ENCODE measurements at regions not wholly inside any gene's neighbourhood (a gene's known extent, or its start where the extent isn't known, plus 50 kb on each side); places are given as distances from the start of the nearest gene placed in this dataset.

DNA sequence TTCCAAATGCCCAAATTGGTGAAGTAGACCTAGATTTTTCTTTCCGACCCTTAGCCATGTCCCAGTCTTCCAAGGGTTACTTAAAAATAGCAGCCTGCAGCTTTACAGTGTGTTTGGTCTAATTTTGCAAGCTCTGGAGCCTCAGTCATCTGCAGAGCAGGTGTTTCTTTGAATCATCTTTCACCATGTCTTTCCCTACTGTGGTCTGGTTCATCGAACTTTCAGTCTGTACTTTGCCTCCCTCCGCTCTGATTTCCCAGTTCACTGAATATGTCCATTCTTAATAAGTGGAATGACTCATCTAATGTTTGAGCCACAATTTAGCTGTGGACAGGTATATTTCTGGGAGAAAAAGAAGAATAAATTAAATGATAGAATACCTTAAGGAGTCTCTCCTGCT, 1060.7 kb downstream of the EFNA5 start:
- TF ChIP-seq, protein P1, sequence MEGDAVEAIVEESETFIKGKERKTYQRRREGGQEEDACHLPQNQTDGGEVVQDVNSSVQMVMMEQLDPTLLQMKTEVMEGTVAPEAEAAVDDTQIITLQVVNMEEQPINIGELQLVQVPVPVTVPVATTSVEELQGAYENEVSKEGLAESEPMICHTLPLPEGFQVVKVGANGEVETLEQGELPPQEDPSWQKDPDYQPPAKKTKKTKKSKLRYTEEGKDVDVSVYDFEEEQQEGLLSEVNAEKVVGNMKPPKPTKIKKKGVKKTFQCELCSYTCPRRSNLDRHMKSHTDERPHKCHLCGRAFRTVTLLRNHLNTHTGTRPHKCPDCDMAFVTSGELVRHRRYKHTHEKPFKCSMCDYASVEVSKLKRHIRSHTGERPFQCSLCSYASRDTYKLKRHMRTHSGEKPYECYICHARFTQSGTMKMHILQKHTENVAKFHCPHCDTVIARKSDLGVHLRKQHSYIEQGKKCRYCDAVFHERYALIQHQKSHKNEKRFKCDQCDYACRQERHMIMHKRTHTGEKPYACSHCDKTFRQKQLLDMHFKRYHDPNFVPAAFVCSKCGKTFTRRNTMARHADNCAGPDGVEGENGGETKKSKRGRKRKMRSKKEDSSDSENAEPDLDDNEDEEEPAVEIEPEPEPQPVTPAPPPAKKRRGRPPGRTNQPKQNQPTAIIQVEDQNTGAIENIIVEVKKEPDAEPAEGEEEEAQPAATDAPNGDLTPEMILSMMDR (IDR thresholded peaks at IDR 0.05; ENCODE audit: borderline replicate concordance) = no peak
- Histone ChIP-seq H3K27me3 (ENCODE audit: low read depth) (no peaks in the 10 kb centered on the region), H3K4me1 (no peaks in the 10 kb centered on the region), H3K4me3 (no peak overlapping the region), H3K9me3 (replicated peaks) (no peaks in the 10 kb centered on the region), H3K36me3 (no peaks in the 10 kb centered on the region), H3K27ac (replicated peaks) (no peak overlapping the region)
- DNase-seq = no peak
- intact Hi-C loops (cut with micrococcal nuclease) = no loop called here

DNA sequence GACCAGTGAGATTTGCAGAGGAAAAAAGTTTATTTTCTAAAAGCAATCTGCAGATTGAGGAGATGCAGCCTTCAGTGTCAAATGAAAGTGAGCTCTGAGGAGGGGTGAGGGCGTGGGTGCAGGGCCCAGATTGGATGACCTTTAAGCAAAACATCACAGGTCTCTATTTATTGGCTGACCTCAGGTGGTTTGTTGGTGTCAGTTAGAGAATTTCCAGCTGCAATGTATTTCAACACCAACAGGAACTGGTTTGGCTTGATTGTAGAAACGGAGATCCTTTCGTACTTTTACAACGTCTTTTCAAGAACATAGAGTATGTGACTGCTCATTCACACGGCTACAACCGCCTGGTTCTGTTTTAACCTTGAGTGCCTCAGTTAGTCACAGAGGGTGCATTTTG, 1069.1 kb downstream of the EFNA5 start:
- Histone ChIP-seq H3K9me3 (replicated peaks) (no peaks in the 10 kb centered on the region), H3K27ac (replicated peaks) (no peak overlapping the region), H3K4me1 (no peaks in the 10 kb centered on the region), H3K27me3 (ENCODE audit: low read depth) (no peaks in the 10 kb centered on the region), H3K36me3 (no peaks in the 10 kb centered on the region), H3K4me3 (no peak overlapping the region)
- intact Hi-C loops (cut with micrococcal nuclease) = no loop called here
- no peak for DNase-seq
- TF ChIP-seq, protein P1 (IDR thresholded peaks at IDR 0.05; ENCODE audit: borderline replicate concordance) = no peak

DNA sequence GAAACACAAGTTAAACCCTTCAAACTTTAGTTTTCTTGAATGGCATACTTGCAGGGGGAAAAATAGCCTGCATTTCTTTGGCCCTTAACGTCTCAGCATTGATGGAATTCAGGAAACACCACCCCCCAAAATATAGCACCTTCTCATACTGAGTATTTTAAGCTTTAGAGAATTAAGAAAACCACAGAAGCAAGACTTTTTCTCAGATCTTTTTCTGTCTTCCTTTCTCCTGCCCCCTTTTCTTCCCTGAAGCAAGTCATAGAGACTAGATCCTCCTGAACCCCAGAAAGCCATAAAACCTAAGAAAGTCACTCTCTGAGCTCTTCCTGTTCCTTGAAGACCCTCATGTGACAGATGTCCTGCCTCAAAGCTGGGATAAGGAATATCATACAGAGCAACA, 1069.9 kb downstream of the EFNA5 start:
- no peak overlapping the region for H3K27ac ChIP-seq (replicated peaks)
- no peaks in the 10 kb centered on the region for H3K4me1 ChIP-seq
- DNase-seq = no peak
- H3K36me3 ChIP-seq = no peaks in the 10 kb centered on the region
- intact Hi-C loops (cut with micrococcal nuclease) = no loop called here
- no peaks in the 10 kb centered on the region for H3K27me3 ChIP-seq (ENCODE audit: low read depth)
- no peak overlapping the region for H3K4me3 ChIP-seq
- H3K9me3 ChIP-seq (replicated peaks) = no peaks in the 10 kb centered on the region
- TF ChIP-seq, protein P1 (IDR thresholded peaks at IDR 0.05; ENCODE audit: borderline replicate concordance) = no peak

DNA sequence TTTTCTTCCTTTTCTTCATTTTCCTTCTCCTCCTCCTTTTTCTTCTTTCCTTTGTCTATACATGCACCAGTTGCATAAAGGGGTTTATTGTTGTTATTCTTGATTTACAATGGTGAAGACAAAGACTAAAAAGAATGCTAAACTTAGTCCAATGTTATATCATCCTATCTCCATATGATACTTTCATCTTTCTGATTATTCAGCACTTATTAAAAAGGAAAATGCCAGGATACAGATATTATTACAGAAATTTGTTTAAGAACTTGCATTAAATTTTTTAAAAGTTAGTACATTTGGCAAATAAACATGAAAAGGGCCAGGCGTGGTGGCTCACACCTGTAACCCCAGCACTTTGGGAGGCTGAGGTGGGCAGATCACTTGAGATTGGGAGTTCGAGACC, 1074.9 kb downstream of the EFNA5 start:
- TF ChIP-seq, protein P1 (IDR thresholded peaks at IDR 0.05; ENCODE audit: borderline replicate concordance) = no peak
- H3K9me3 ChIP-seq (replicated peaks) = peaks cover 12% of the 10 kb centered on the region
- H3K27me3 ChIP-seq (ENCODE audit: low read depth) = no peaks in the 10 kb centered on the region
- no peak overlapping the region for H3K4me3 ChIP-seq
- H3K36me3 ChIP-seq = no peaks in the 10 kb centered on the region
- H3K4me1 ChIP-seq = peaks cover 4% of the 10 kb centered on the region
- H3K27ac ChIP-seq (replicated peaks) = no peak overlapping the region
- intact Hi-C loops (cut with micrococcal nuclease) = no loop called here
- DNase-seq = no peak

DNA sequence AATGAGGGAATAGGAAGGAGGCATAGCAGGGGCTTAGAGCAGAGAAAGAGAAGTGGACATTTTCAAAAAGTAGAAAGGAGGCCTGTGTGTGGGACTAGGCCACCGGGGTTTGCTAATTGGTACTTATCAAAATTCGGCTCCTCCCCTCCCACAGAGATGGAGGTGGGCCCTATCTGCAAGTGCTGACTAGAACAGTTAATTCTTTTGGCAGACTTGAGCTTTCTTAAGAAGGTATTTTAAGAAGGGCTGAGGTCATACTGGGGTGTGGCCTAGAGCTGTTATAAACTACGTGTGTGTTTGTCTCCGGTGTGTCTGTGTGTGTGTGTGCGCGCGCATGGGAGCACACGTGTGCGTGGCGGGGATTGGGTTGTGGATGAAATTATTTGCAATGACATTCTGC, 1086.5 kb downstream of the EFNA5 start:
- Histone ChIP-seq H3K27me3 (ENCODE audit: low read depth) (no peaks in the 10 kb centered on the region), H3K36me3 (no peaks in the 10 kb centered on the region), H3K4me3 (no peak overlapping the region), H3K4me1 (no peaks in the 10 kb centered on the region), H3K9me3 (replicated peaks) (no peaks in the 10 kb centered on the region), H3K27ac (replicated peaks) (no peak overlapping the region)
- TF ChIP-seq, protein P1 (IDR thresholded peaks at IDR 0.05; ENCODE audit: borderline replicate concordance) = no peak
- intact Hi-C loops (cut with micrococcal nuclease) = no loop called here
- DNase-seq = no peak

GRCh38 chr5:106578736-106579135, 1092.0 kb downstream of the EFNA5 start:
- intact Hi-C loops (cut with micrococcal nuclease) = no loop called here
- H3K4me3 ChIP-seq = no peak overlapping the region
- H3K27me3 ChIP-seq (ENCODE audit: low read depth) = no peaks in the 10 kb centered on the region

More at GRCh38 chr5:106578736-106579135, 1092.0 kb downstream of the EFNA5 start:
- no peak overlapping the region for H3K27ac ChIP-seq (replicated peaks)
- TF ChIP-seq, protein P1 (IDR thresholded peaks at IDR 0.05; ENCODE audit: borderline replicate concordance) = no peak
- H3K36me3 ChIP-seq = no peaks in the 10 kb centered on the region
- H3K4me1 ChIP-seq = no peaks in the 10 kb centered on the region
- no peaks in the 10 kb centered on the region for H3K9me3 ChIP-seq (replicated peaks)
- no peak for DNase-seq

Measured in left ventricle myocardium inferior (tissue), 1 donor.